T-helper 17 cell (primary cell): ENCODE measurements at regions not wholly inside any gene's neighbourhood (a gene's known extent, or its start where the extent isn't known, plus 50 kb on each side); places are given as distances from the start of the nearest gene placed in this dataset.
A peak's percentile ranks its signal among the peaks of the same experiment; 100 is the strongest.
"Not testable (repeated sequence)": the region's sequence is repeated elsewhere in the genome, so short reads cannot be mapped to it uniquely, and the experiment has no call there.

Experiments
- ATAC-seq: fragments of 150-1000 bp; cut with Tn5 transposase; 2 replicates; pipeline ENCODE4 v1.10.0; 2021; ENCODE audit warnings: mild to moderate bottlenecking, moderate library complexity
- DNase-seq, 3 donors: peaks; one replicate each; pipeline versions ENCODE4 v3.0.0 to v3.0.0-alpha.2; 2020 to 2021
- H3K9me3 ChIP-seq: one replicate; pipeline ENCODE4 v1.7.0; 2013; ENCODE audit warnings: low read length, mild to moderate bottlenecking; ENCODE audit not compliant: control insufficient read depth, poor library complexity, severe bottlenecking
- H3K27ac Mint-ChIP-seq: one replicate; pipeline ENCODE4 v1.8.0; 2022; ENCODE audit warnings: mild to moderate bottlenecking, moderate library complexity, mixed read lengths
- H3K27me3 Mint-ChIP-seq: one replicate; pipeline ENCODE4 v1.8.0; 2022; ENCODE audit warnings: mixed read lengths
- H3K36me3 Mint-ChIP-seq: one replicate; pipeline ENCODE4 v1.8.0; 2022; ENCODE audit warnings: low read depth, mixed read lengths
- H3K4me1 Mint-ChIP-seq: one replicate; pipeline ENCODE4 v1.8.0; 2022; ENCODE audit warnings: mild to moderate bottlenecking, mixed read lengths
- H3K4me3 Mint-ChIP-seq: one replicate; pipeline ENCODE4 v1.8.0; 2022; ENCODE audit warnings: mild to moderate bottlenecking, moderate library complexity, mixed read lengths

GRCh38 chr3:127041264-127041820, 58.4 kb downstream of the PLXNA1 start:
- DNase-seq: no peak
- Mint-ChIP-seq H3K36me3 (no peaks in the 10 kb centered on the region), H3K27ac (no peak overlapping the region), H3K4me3 (no peak overlapping the region), H3K27me3 (peaks cover 27% of the 10 kb centered on the region), H3K4me1 (peaks cover 2% of the 10 kb centered on the region)
- no peak for ATAC-seq
- no peaks in the 10 kb centered on the region for H3K9me3 ChIP-seq

DNA sequence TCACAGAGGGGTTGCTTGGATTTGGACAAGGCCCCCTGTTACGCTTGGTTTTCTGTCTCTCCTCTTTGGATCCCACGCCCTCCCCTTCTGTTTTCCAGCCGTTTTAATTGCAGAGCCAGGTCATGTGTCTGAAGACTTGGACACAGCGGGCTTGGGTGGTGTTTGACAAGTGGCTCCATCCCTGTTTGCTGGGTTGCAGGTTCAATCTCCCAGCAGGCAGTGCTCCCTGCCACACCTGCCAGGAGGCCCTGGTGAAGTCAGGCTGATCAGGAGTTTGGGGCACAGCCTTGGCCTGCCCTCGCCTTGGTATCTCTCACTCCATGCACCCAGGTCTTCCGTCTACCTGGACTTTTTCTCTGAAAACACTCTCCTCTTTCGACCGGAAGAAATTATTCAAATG, 59.0 kb downstream of the PLXNA1 start:
- no peaks in the 10 kb centered on the region for H3K36me3 Mint-ChIP-seq
- DNase-seq: no peak

DNA sequence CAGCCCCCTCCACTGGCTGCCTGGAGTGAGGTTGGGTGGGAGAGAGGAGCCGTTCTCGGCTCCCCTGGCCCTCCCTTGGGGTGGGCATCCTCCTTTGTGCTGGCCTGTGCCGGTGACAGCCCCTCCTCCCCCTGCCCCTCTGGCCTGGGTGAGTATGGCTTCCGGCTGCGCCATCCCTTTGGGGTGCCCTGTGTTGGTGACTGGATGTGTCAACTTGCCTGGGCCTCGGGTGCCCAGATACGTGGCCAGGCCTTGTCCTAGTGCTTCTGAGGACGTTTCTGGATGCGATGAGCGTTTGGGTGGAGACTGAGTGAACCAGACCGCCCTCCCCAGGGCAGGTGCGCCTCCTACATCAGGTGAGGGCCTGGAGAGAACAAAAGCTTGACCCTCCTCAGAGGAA, 59.7 kb downstream of the PLXNA1 start:
- no peak for DNase-seq
- no peak for ATAC-seq
- Mint-ChIP-seq H3K4me3 (no peak overlapping the region), H3K27me3 (peaks cover 27% of the 10 kb centered on the region), H3K27ac (no peak overlapping the region), H3K36me3 (no peaks in the 10 kb centered on the region), H3K4me1 (peaks cover 2% of the 10 kb centered on the region)
- H3K9me3 ChIP-seq: no peaks in the 10 kb centered on the region

More for the DNA sequence above, 59.0 kb downstream of the PLXNA1 start:
- no peaks in the 10 kb centered on the region for H3K9me3 ChIP-seq
- H3K4me1 Mint-ChIP-seq: peaks cover 2% of the 10 kb centered on the region
- ATAC-seq: no peak
- no peak overlapping the region for H3K27ac Mint-ChIP-seq
- no peak overlapping the region for H3K4me3 Mint-ChIP-seq
- peaks cover 27% of the 10 kb centered on the region for H3K27me3 Mint-ChIP-seq

DNA sequence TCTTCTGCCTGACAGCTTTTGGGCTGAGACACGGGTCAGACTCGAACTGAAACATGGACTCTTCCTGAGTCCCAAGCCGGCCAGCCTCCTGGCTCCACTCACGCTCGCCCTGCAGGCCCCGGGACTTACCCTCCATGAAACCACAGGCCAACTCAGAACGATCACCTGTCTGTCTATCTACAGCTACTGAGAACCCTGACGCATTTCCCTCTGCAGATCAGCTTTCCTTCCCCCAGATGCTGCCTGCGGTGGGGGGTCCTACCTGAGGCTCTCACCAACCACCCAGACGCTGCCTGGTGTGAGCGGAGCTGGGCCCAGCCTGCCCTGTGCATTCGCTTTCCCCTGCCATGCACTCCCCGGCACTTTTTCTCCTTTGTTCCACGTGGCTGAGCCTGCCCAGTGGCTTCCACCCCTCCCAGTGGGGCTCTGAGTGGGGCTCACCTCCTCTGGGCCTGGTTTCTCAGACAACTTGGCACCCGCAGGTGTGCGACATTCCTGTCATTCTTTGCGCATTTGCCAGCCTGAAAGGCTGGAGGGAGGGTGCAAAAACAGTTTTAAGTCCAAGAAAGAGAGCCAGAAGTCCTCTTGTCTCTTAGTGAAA, 60.2 kb downstream of the PLXNA1 start:
- Mint-ChIP-seq H3K4me1 (peaks cover 2% of the 10 kb centered on the region), H3K4me3 (peak overlapping the region; percentile 12), H3K36me3 (no peaks in the 10 kb centered on the region), H3K27me3 (peaks cover 27% of the 10 kb centered on the region), H3K27ac (no peak overlapping the region)
- DNase-seq (no peak), ATAC-seq (no peak)
- H3K9me3 ChIP-seq: no peaks in the 10 kb centered on the region

GRCh38 chr3:127043731-127044510, 61.0 kb downstream of the PLXNA1 start:
- ATAC-seq (no peak), DNase-seq (no peak)
- Mint-ChIP-seq H3K27me3 (peaks cover 22% of the 10 kb centered on the region), H3K4me1 (peaks cover 2% of the 10 kb centered on the region), H3K27ac (no peak overlapping the region), H3K4me3 (peak overlapping the region; percentile 12), H3K36me3 (no peaks in the 10 kb centered on the region)
- no peaks in the 10 kb centered on the region for H3K9me3 ChIP-seq

GRCh38 chr3:127044996-127045395, 62.1 kb downstream of the PLXNA1 start:
- no peak for ATAC-seq
- Mint-ChIP-seq H3K36me3 (no peaks in the 10 kb centered on the region), H3K4me3 (no peak overlapping the region), H3K27ac (no peak overlapping the region), H3K27me3 (peaks cover 22% of the 10 kb centered on the region), H3K4me1 (peaks cover 2% of the 10 kb centered on the region)
- no peak for DNase-seq
- H3K9me3 ChIP-seq: no peaks in the 10 kb centered on the region

- peaks cover 17% of the 10 kb centered on the region for H3K27me3 Mint-ChIP-seq
- H3K9me3 ChIP-seq: no peaks in the 10 kb centered on the region
- H3K27ac Mint-ChIP-seq: no peak overlapping the region
- DNase-seq (no peak), ATAC-seq (no peak)
- H3K4me1 Mint-ChIP-seq: peaks cover 2% of the 10 kb centered on the region
- no peaks in the 10 kb centered on the region for H3K36me3 Mint-ChIP-seq
- H3K4me3 Mint-ChIP-seq: no peak overlapping the region
These were observed 62.6 kb downstream of the PLXNA1 start for GRCh38 chr3:127045435-127046045.

- H3K27me3 Mint-ChIP-seq: peaks cover 20% of the 10 kb centered on the region
- DNase-seq, H3K27ac Mint-ChIP-seq, H3K4me3 Mint-ChIP-seq, H3K36me3 Mint-ChIP-seq, ATAC-seq, H3K4me1 Mint-ChIP-seq, H3K9me3 ChIP-seq: not testable (repeated sequence)
These were observed 63.8 kb downstream of the PLXNA1 start for GRCh38 chr3:127046690-127047089.

- DNase-seq: no peak
- Mint-ChIP-seq H3K27me3 (peaks cover 17% of the 10 kb centered on the region), H3K4me1 (no peaks in the 10 kb centered on the region), H3K4me3 (no peak overlapping the region), H3K27ac (no peak overlapping the region), H3K36me3 (no peaks in the 10 kb centered on the region)
- no peak for ATAC-seq
- no peaks in the 10 kb centered on the region for H3K9me3 ChIP-seq
These were observed 66.5 kb downstream of the PLXNA1 start for GRCh38 chr3:127049393-127049792.

DNA sequence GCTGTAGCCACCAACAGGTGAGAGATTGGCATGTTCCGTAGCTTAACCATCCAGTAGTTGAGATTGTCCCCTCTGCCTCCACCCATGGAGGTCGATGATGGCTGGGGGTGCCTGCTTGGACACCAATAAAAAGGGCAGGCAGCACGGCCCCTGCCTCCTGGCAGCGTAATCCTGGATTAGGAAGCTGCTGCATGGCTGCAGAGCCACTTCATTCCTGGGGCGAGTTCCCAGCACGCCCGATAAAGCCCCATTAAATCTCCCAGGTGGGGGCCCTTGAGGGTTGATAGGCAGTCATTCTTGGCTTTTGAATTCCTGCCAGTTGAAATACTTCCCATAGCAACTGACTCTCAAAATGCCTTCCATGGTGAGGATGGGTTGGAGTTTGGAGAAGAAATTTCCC, 67.8 kb downstream of the PLXNA1 start:
- DNase-seq: no peak
- Mint-ChIP-seq H3K27me3 (peaks cover 17% of the 10 kb centered on the region), H3K27ac (no peak overlapping the region), H3K4me1 (no peaks in the 10 kb centered on the region), H3K36me3 (no peaks in the 10 kb centered on the region), H3K4me3 (no peak overlapping the region)
- no peaks in the 10 kb centered on the region for H3K9me3 ChIP-seq
- ATAC-seq: no peak

DNA sequence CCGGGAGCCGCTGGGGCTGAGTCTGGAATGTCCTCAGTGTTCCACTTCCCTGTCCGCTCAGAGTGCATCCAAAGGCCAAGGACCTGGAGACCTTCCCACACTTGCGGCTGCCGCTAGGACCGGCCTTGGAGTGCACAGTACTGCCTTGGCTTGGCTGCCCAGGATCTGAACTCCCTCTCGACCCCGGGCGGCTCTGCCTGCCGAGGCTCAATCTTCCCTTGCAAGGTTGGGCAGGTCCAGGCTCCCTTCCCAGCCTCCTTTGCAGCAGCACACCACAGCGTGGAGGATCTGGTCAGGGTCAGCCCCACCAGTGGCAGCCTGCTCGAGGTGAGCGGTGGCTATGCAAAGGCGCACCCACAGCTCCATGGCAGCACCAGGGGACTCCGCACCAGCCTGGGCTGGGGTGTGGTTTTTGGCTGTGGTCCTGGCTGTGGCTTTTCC, 69.2 kb downstream of the PLXNA1 start:
- H3K27ac Mint-ChIP-seq: no peak overlapping the region
- H3K9me3 ChIP-seq: no peaks in the 10 kb centered on the region
- no peaks in the 10 kb centered on the region for H3K36me3 Mint-ChIP-seq
- ATAC-seq (no peak), DNase-seq (no peak)
- no peak overlapping the region for H3K4me3 Mint-ChIP-seq
- no peaks in the 10 kb centered on the region for H3K4me1 Mint-ChIP-seq
- H3K27me3 Mint-ChIP-seq: peaks cover 17% of the 10 kb centered on the region

GRCh38 chr3:127053026-127053425, 70.1 kb downstream of the PLXNA1 start:
- Mint-ChIP-seq H3K4me1 (no peaks in the 10 kb centered on the region), H3K4me3 (no peak overlapping the region), H3K27me3 (peaks cover 17% of the 10 kb centered on the region), H3K36me3 (peaks cover 2% of the 10 kb centered on the region), H3K27ac (no peak overlapping the region)
- no peak for DNase-seq
- no peak for ATAC-seq
- no peaks in the 10 kb centered on the region for H3K9me3 ChIP-seq

- H3K9me3 ChIP-seq: no peaks in the 10 kb centered on the region
- ATAC-seq (no peak), DNase-seq (no peak)
- peaks cover 17% of the 10 kb centered on the region for H3K27me3 Mint-ChIP-seq
- no peaks in the 10 kb centered on the region for H3K4me1 Mint-ChIP-seq
- H3K36me3 Mint-ChIP-seq: peaks cover 2% of the 10 kb centered on the region
- H3K27ac Mint-ChIP-seq: no peak overlapping the region
- no peak overlapping the region for H3K4me3 Mint-ChIP-seq
These were observed 70.5 kb downstream of the PLXNA1 start for GRCh38 chr3:127053450-127053849.
